Retina (tissue), 1 donor: ENCODE measurements at regions not wholly inside any gene's neighbourhood (a gene's known extent, or its start where the extent isn't known, plus 50 kb on each side); places are given as distances from the start of the nearest gene placed in this dataset.
A peak's percentile ranks its signal among the peaks of the same experiment; 100 is the strongest.
"Not testable (repeated sequence)": the region's sequence is repeated elsewhere in the genome, so short reads cannot be mapped to it uniquely, and the experiment has no call there.

Experiments used
- DNase-seq: peaks from one replicate; pipeline ENCODE4 v3.0.0-alpha.2; 2016

DNA sequence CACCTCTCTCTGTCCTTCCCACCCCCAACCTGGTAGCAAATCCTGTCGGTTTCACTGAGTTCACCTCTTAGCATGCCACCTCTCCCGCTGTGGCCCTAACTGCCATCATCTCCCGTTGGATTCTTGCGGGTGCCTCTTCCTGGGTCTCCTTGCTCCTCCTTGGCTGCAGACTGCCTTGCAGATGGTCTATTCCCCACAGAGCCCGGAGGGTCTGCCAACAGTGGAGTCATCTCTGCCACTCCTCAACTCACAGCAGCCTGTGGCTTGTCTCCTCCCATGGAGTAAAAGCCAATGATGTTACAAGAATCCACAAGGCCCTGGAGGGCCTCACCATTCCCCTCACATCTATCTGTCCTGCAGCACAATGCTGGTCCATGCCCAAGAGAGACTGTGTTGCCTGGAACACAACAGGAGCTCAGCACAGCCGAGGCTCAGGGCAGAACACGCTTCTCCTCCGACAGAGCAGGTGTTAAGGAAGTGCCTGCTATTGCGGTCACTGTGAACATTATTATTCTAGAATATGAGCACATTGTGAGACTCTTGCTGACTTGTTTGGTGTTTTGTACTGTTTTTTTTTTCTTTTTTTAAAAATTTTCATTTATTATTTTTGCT lies 241.8 kb upstream of the SULF2 start:
- no peak for DNase-seq

DNA sequence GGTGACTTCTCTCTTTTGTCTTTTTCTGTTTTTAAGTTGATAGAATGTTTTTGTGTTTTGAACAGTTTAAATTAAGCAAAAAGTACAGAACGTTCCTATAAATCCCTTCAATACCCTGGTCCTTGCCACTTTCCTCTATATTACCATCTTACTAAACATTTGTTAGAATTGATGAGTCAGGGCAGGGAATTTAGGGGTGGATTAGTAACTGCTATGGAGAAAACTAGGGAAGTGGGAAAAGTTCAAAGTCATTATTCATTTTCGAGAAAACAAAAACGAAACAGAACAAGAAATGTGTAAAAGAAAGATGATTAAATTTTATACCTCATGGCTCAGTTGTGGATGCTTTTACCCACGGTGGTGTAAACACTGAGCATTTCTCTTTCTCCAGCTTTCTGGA lies 240.4 kb upstream of the SULF2 start:
- DNase-seq = no peak

DNA sequence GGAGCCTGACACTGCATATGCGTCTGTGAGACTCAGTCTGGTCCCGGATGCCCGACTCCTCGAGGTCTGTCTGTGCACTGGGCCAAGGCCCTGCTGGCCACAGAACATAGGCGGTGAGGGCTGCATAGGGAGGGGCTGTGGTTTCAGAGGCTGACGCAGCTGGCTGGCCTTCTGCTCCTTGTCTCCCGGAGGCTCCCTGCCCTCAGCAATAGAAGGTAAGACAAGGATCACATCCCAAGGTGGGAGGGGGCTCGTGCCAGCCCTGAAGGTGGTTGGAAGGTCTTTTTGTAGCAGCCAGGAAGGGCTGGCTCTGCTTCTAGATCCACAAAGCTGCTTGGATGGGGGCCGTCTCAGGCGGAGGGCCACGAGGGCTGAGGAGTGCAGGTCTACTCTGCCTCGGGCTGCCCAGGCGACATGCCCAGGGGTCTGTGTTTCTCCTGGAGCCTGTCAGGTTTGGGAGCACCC lies 239.8 kb upstream of the SULF2 start:
- DNase-seq = peak; percentile 53

DNA sequence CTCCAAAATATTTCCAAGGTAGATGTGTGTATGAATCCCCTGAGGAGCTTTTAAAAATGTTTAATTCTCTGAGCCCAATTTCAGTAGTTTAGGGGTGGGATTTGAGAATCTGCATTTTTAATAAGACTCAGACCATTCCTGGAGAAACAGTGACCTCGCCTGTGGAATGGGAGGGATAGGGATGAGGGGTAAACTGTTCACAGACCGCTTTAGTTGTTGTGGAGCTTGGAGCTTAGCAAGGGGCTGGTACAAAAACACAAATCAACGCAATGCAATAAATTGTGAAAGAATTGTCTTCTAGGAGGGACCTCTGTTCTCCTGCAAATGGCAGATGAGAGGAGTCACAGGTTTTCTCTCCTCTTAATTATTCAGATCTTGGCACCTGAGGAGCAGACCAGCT lies 239.3 kb upstream of the SULF2 start:
- DNase-seq = peak; percentile 19

DNA sequence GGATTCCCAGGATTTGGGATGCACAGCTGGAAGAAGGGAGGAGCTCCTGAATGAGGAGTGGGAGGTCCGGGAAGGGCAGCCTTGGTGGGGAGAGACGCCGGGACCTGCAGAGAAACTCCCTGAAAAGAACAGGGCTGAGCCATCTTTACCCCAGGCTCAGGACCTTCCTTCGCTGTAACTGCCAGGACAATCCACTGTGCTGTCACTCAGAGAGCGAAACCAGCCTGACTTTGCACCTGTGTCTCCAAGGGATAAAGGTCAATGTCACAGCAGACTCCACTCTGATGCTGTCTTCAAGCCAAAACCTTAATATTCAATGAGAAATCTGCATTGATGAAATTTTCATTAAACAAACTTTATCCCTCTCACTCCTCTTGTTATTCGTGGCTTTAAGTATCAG lies 235.4 kb upstream of the SULF2 start:
- not testable (repeated sequence) for DNase-seq

DNA sequence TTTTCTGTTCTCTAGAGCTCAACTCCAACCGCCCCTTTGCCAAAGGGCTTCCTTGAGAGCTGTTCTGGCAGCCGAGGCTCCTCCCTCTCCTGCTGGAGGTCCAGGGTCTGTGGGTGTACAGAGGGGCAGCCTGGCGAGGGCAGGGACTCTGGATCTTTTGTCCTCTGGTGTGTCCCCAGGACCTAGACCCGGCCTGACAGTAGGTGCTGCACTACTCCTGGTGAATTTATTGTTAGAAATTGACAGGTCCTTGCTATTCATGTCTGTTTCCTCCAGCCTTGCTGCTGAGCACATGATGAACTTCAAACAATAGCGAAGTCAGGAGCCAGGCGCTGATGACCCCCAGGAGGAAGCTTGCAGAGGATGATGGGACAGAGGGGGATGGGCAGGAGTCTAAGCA lies 234.7 kb upstream of the SULF2 start:
- DNase-seq = no peak

DNA sequence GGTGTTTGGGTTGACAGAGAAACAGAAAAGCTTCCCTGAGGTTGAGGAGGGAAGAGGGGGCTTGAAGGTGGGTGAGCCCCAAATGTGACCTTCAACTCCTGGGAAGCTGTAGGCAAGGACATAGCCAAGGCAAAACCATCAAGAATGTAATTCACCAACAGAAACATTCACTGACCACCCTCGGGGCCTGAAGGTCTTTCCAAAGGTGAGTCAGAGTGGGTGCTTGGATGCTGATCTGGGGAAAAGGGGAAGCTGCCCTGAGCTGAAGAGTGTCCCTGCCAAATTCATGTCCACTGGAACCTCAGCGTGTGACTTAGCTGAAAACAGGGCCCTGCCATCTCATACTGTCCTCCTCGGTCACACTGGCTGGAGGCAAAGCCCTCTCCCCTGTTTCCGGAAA lies 234.2 kb upstream of the SULF2 start:
- no peak for DNase-seq

DNA sequence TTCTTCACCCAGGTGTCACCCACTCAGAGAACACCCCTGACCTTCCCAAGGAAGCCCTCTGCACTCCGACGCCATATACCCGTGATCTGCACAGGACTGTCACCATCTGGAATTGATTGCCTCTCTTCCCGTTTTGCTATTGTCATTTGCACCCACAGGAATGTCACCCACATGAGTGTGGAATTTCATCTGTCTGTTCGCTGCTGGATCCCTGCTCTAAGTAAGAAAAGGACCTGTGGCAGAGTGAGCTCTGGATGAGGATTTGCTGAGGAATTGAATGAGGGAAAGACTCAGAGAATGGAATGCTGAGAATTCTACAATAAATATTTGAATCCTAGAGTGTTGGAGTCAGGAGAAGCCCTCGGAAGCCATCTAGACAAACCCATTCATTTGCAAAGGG lies 233.6 kb upstream of the SULF2 start:
- not testable (repeated sequence) for DNase-seq

DNA sequence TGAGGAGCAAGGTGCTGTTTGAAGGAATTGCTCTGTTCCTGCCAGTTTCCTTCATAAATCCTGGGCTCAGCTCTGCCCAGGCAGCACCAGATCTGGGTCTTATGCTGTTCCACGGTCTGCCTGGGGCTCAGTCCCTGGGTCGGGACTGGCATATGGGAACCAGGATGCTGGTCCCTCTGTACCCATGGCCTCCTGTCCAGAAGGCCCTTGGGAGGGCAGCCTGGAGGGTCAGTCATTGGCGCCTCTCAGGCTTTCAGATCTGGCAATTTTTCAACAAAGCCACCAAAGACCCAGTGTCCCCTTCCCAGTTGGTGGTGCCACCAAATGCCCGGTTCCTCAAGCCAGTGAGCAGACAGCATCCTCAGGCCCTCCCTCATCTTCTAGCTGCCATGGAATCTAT lies 232.7 kb upstream of the SULF2 start:
- DNase-seq = no peak

DNA sequence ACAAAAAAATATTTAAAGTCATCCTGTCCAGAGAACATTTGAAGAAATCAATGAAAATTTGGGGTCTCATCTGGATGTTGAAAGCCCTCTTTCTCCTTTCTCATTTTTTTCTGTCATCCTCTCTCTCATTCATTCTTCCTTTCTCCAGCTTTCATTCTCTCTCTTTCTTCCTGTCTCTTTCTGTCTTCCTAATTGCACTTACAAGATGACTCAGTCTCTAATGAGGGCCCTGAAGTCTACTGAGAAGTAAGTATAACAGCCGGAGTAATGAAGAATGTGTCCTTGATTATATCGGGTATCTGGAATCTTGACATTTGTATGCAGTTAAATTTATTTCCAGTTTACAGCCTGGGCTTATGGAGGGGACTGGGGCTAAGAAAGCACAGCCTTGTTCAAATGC lies 232.2 kb upstream of the SULF2 start:
- DNase-seq = no peak

DNA sequence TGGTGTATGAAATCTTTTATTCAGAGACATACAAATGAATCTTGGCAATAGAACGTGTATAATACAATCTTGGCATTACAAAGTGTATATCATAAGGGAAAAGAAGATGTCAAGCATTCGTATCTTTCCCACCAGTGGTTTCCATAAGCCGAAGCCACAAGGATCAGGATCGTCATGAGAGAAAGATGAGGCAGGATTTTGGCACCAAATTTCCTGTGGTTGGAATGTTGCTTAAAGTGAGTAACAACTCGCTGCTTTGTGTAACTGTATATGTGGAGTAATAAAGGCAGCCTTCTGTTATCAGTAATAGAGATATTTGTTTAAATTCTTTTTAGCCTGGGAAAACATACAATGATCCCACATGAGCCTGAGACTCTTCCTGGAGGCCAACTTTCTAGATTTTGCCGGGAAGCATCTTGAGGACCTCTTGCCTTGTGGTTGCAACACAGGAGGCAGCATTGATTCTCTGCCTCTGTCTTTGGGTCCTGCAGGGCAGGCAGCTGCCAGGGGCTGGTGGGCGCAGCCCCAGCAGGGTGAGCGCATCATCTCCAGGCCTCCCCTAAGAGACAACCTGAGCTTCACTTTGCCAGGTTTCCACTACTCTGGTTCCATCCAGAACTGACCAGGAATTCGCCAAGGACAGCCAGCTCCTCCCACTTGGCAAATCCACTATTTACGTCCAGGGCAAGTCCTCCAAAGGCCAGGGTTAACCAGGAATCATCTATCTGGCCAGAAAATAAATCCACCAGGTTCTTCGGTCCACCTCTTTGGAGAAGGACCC lies 230.9 kb upstream of the SULF2 start:
- no peak for DNase-seq

DNA sequence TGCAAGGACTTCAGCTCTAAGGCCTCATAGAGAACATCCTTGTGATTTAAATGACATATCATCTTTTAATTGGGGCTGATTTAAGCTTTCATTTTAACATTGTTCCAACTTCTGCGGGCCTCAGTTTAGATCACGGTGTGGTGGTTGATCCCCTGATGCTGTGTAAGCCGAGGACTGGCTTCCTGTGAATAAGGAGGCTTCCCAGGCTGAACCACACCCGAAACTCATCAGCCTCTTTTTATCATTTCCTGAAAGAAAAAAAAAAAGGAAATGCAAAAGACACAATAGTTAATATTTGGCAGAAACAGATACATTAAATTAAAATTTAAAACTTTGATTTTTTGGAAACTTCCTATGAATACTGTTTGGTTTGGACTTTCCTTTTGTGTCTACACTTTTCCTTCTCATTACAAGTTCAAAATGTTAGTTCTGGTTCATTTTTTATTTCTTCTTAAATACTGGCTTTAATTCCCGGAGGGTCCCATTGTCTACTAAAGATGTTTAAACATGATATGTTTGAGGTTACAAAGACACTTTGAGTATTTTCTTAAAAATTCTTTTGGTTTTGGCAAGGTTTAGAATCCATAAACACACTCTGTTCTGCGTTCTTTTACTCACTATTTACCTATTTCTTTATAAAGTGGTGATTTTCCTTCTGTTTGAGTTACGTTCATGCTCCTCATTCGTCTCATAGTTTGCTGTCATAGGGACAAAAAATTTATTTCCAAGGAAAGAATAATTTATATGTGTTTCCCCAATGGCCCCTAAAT lies 230.0 kb upstream of the SULF2 start:
- no peak for DNase-seq

DNA sequence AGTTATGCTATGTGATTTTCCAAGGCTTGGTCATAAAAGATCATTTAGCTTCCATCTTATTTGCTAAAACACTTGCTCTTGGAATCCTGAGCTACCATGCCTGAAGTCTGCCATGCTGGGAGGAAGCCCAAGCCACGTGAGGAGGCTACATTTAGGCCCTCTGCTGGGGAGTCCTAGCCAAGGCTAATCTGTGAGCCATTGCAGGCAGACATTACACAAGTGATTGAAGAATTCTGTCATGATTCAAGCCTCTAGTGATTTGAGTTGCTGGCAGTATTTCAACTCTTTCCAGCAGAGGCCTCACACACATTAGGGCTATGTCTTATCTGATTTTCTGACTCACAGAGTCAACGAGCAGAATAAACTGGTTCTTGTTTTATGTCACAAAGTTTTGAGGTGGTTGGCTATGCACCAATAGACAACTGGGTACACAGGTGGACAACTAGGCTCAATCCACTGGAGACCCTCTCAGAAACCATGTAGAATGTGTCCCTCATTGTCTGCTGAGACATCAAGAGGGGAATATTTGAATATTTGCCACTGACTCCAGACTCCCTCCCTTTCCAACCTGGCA lies 227.2 kb upstream of the SULF2 start:
- no peak for DNase-seq

DNA sequence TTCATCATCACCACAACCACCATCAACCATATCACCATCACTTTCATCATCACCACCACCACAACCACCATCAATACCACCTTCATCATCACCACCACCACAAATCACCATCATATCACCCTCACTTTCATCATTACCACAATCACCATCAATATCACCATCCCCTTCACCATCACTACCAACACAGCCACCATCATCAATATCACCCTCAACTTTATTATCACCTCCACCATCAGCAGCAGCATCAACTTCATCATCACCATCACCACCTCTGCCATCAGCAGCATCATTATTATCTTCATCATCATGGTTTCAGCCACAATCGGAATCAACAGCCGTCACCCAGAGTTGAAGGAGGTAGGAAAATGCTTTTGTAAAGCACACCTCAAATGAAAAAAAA lies 225.7 kb upstream of the SULF2 start:
- no peak for DNase-seq

DNA sequence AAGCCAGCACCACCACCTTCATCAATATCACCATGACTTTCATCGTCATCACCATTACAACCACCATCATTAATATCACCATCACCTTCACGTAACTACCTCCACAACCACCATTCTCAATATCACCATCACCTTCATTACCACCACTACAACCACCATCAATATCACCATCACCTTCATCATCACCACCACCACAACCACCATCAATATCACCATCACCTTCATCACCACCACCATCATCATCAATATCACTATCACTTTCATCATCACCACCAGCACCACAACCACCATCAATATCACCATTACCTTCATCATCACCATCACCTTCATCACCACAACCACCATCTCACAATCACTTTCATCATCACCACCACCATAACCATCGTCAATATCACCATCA lies 225.3 kb upstream of the SULF2 start:
- DNase-seq = no peak

DNA sequence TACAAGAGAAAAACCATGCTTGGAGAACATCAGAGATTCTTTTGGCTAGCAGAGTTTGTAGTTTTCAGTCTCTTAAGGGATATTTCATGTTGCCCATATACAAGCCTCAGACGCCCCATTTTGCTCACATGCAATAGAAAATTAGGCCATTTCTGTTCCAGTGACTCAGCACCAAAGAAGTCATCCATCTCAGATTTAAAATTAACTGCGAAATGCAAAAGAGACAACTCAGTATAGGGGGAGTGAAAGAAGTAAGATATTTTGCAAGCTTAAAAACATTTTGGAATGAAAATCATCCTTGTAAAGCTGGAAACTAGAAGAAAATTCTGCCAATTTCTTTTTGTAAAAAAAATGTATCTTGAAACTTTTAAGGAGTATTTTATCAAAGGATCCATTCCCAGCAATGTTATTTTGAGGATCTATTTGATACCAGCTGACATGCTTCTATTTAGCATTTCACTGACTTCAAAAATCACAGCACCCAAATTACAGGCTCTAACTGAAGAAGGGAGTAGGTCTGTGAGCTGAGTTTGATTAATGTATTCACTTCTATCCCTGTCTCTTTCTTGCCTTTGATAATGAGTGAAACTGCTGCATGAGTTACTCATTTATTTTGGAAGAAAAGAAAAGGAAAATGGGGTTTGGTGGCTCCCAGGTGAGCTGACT lies 223.7 kb upstream of the SULF2 start:
- no peak for DNase-seq

DNA sequence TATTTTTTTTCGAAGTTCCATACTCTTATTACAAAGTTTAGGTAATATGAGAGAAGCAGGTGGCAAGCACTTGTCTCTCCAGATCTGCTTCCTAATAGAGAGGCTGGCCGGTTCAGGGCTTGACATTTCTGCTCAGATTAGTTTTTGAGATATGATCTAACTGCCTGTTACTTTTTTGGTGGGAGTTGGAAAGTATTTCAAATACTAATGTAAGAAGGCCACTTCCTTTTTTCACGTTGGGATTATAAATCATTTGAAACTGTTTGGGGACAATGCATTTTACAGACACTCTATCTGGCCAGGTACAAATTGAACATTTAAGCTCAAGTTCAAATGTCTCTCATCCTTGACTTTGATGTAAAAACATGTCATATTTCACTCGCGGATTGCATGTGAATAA lies 222.1 kb upstream of the SULF2 start:
- DNase-seq = no peak

DNA sequence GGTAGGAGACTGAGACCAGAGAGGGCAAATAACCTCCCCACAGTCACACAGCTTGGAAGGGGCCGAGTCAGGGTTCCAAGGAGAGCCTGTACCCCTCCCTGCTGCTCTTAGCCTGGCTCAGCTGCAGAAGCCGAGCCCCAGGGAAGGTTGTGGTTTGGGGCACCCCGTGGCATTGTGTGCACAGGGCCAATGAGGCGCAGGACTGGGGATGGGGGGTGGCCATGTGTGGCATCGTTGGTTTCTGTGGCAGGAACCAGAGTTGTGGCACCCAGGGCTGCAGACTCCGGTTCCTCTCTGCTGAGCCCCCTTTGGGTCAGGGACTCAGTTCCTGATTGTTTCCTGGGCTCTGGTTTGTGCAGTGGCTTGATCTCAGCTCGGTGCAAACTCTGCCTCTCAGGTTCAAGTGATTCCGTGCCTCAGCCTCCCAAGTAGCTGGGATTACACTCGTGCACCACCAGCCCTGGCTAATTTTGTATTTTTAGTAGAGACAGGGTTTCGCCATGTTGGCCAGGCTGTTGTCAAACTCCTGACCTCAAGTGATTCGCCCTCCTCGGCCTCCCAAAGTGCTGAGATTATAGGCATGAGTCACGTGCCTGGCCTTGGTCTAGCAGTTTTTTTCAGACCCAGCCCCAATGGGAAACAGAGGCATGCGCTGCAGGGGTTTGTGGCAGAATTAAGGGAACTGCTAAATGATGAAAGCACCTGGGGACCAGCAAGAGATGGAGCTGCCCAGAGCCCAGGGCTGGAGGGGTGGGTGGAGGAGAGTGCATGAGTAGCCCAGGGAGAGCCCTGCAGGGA lies 221.0 kb upstream of the SULF2 start:
- no peak for DNase-seq

DNA sequence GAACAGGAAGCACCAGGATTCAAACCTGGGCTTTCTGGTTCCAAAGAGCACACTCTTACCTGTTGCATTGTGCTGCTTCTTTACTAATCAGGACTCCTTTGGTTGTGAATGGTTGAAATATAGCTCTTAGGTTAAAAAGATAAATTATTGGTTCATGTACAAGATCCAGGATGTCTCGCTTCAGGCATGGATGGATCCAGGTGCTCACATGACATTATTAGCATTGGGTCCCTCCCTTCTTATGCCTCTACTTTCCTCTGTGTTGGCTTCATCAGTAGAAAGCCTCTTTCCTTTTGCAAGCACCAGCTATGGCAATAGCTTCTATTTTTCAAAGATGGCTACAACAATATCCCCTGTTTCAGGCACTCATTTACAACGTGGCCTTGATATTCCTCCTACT lies 217.7 kb upstream of the SULF2 start:
- no peak for DNase-seq

DNA sequence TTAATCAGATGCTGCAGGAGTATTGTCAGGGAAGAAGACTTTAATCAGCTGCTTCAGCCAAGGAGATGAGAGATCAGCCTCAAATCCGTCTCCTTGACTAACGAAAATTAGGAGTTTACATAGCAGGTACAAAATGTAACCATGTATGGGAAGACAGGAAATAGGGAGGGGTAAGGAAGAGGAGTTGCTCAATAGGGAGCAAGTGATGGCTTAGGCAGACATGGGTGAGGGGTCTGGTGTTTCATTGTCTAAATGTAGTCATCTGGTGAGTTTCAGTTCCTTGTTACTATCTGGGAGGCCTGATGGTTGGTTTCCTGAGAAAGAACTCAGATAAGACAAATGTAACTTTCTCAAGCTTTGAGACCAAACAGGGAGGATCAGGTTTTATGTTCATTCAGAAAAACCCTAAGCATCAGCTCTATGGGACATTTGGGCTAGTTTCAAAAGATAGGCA lies 217.3 kb upstream of the SULF2 start:
- no peak for DNase-seq

DNA sequence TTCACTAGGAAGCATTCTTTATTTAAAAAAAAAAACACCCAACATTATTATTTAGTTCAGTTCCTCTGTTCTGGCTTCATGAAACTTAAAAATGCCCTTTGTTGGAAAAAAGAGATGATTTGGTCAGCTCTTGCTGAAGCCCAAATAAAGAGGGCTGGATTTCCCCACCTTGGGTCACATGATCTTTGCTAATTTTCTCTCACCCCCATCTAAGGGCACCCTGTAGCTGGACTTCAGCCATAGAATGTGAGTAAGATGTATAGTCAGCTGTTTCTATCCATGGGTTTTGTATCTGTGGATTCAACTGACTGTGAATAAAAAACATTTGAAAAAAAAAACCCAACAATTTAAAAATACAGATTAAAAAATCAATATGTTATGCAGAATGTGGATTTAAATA lies 213.9 kb upstream of the SULF2 start:
- DNase-seq = no peak

DNA sequence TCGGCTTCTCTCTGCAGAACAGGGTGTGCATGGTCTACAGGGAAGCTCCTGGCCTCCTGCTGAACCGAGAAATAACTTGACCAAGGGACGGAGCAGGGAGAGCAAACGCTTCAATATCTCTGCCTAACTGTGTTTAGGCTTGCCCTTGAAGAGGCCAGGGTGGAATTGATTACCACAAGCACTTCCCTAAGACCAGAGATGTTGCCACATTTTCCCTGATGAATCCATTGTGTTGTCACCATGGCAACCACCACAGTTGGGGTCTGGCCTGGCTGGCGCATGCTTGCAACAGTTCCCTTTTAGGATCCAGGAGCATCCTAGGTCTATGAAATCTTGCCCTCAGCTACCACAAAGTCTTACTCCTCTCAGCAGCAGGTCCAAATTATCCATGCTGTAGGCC lies 213.5 kb upstream of the SULF2 start:
- peak; percentile 56 for DNase-seq
